Colonic mucosa (tissue), 4 donors: ENCODE measurements at regions not wholly inside any gene's neighbourhood (a gene's known extent, or its start where the extent isn't known, plus 50 kb on each side); places are given as distances from the start of the nearest gene placed in this dataset.

Experiments used
- DNase-seq: peaks from one replicate; pipeline ENCODE4 v3.0.0-alpha.2; 2020
- H3K27ac ChIP-seq: fragments of 200-600 bp; one replicate; pipeline ENCODE4 v1.8.0; 2021
- H3K27me3 ChIP-seq: fragments of 200-600 bp; one replicate; pipeline ENCODE4 v1.8.0; 2021
- H3K36me3 ChIP-seq: fragments of 200-600 bp; one replicate; pipeline ENCODE4 v1.8.0; 2021
- H3K4me1 ChIP-seq: fragments of 200-600 bp; one replicate; pipeline ENCODE4 v1.8.0; 2021; ENCODE audit warnings: mild to moderate bottlenecking
- H3K4me3 ChIP-seq: fragments of 200-600 bp; one replicate; pipeline ENCODE4 v1.8.0; 2021
- H3K9ac ChIP-seq, 2 donors: one replicate each; pipeline ENCODE4 v1.7.0; 2013; ENCODE audit warnings: control low read depth in 2 of 2, low read depth in 2 of 2, low read length in 2 of 2
- H3K9me3 ChIP-seq: fragments of 200-600 bp; one replicate; pipeline ENCODE4 v1.8.0; 2021
- CTCF ChIP-seq: fragments of 200-600 bp; IDR thresholded peaks from one replicate; pipeline ENCODE4 v1.8.0; 2022; ENCODE audit warnings: antibody characterized with exemption, mild to moderate bottlenecking
- intact Hi-C: fragments of 100-400 bp; cut with DNase I; formaldehyde crosslinking; loops from one replicate; pipeline ENCODE4 v1.14.1; 2022
- donor health status: healthy.
- donor health status: DM: no; HTN: no; CAD: no.
- donor health status: DM: no; HTN: no; CAD: no.

GRCh38 chr13:88103824-88104223 is 432.7 kb downstream of the SLITRK5 start:
- H3K36me3 ChIP-seq, result no peaks in the 10 kb centered on the region
- intact Hi-C loops, result no loop called here
- H3K9me3 ChIP-seq, result no peaks in the 10 kb centered on the region
- H3K27ac ChIP-seq, result no peak overlapping the region
- no peak for DNase-seq
- H3K4me3 ChIP-seq, result no peak overlapping the region
- H3K27me3 ChIP-seq, result no peaks in the 10 kb centered on the region
- TF ChIP-seq CTCF, result no peak
- H3K4me1 ChIP-seq, result no peaks in the 10 kb centered on the region
- no peak overlapping the region for H3K9ac ChIP-seq

GRCh38 chr13:88104576-88104975 is 433.4 kb downstream of the SLITRK5 start:
- no peak for DNase-seq
- intact Hi-C loops, result no loop called here
- no peak overlapping the region for H3K9ac ChIP-seq

GRCh38 chr13:88107570-88107969 is 436.4 kb downstream of the SLITRK5 start:
- Histone ChIP-seq H3K4me1 (no peaks in the 10 kb centered on the region), H3K9ac (no peak overlapping the region), H3K27me3 (no peaks in the 10 kb centered on the region), H3K27ac (no peak overlapping the region), H3K36me3 (no peaks in the 10 kb centered on the region), H3K9me3 (no peaks in the 10 kb centered on the region), H3K4me3 (no peak overlapping the region)
- no peak for DNase-seq
- no peak for TF ChIP-seq CTCF
- intact Hi-C loops, result no loop called here

More at GRCh38 chr13:88104576-88104975, 433.4 kb downstream of the SLITRK5 start:
- no peak overlapping the region for H3K4me3 ChIP-seq
- no peaks in the 10 kb centered on the region for H3K9me3 ChIP-seq
- H3K27ac ChIP-seq, result no peak overlapping the region
- no peaks in the 10 kb centered on the region for H3K4me1 ChIP-seq
- no peak for TF ChIP-seq CTCF
- no peaks in the 10 kb centered on the region for H3K36me3 ChIP-seq
- H3K27me3 ChIP-seq, result no peaks in the 10 kb centered on the region

- no peak for DNase-seq
- no peak for TF ChIP-seq CTCF
- intact Hi-C loops, result no loop called here
- H3K9me3 ChIP-seq, result no peaks in the 10 kb centered on the region
- no peak overlapping the region for H3K27ac ChIP-seq
- H3K9ac ChIP-seq, result no peak overlapping the region
- no peaks in the 10 kb centered on the region for H3K36me3 ChIP-seq
- no peak overlapping the region for H3K4me3 ChIP-seq
- no peaks in the 10 kb centered on the region for H3K27me3 ChIP-seq
- H3K4me1 ChIP-seq, result no peaks in the 10 kb centered on the region
Observed at GRCh38 chr13:88112526-88112925, 441.4 kb downstream of the SLITRK5 start.

- TF ChIP-seq CTCF, result no peak
- H3K36me3 ChIP-seq, result no peaks in the 10 kb centered on the region
- no peaks in the 10 kb centered on the region for H3K4me1 ChIP-seq
- H3K9ac ChIP-seq, result no peak overlapping the region
- DNase-seq, result no peak
- H3K9me3 ChIP-seq, result no peaks in the 10 kb centered on the region
- H3K27ac ChIP-seq, result no peak overlapping the region
- no peaks in the 10 kb centered on the region for H3K27me3 ChIP-seq
- intact Hi-C loops, result no loop called here
- no peak overlapping the region for H3K4me3 ChIP-seq
Observed at GRCh38 chr13:88115976-88116375, 444.8 kb downstream of the SLITRK5 start.

- no peak for DNase-seq
- Histone ChIP-seq H3K27me3 (no peaks in the 10 kb centered on the region), H3K4me1 (no peaks in the 10 kb centered on the region), H3K9me3 (no peaks in the 10 kb centered on the region), H3K36me3 (no peaks in the 10 kb centered on the region), H3K4me3 (no peak overlapping the region), H3K9ac (no peak overlapping the region), H3K27ac (no peak overlapping the region)
- intact Hi-C loops, result no loop called here
- TF ChIP-seq CTCF, result no peak
Observed at GRCh38 chr13:88118952-88119351, 447.8 kb downstream of the SLITRK5 start.
